Testis (tissue), 2 donors: ENCODE measurements at regions not wholly inside any gene's neighbourhood (a gene's known extent, or its start where the extent isn't known, plus 50 kb on each side); places are given as distances from the start of the nearest gene placed in this dataset.

ENCODE experiments used
- DNase-seq: peaks from one replicate; pipeline ENCODE4 v3.0.0-alpha.2; 2019
- H3K27ac ChIP-seq, 2 donors: fragments of 200-600 bp; sonication (generic); one replicate each; pipeline ENCODE4 v1.5.1; 2019
- H3K27me3 ChIP-seq: fragments of 200-600 bp; sonication (generic); one replicate; pipeline ENCODE4 v1.5.1; 2019
- H3K36me3 ChIP-seq: fragments of 200-600 bp; sonication (generic); one replicate; pipeline ENCODE4 v1.5.1; 2017; ENCODE audit warnings: low read depth; ENCODE audit errors: missing control alignments
- H3K4me1 ChIP-seq: fragments of 200-600 bp; sonication (generic); one replicate; pipeline ENCODE4 v1.5.1; 2019
- H3K4me3 ChIP-seq, 2 donors: fragments of 200-600 bp; sonication (generic); one replicate each; pipeline ENCODE4 v1.5.1; 2017 to 2019
- H3K9me3 ChIP-seq: fragments of 200-600 bp; sonication (generic); one replicate; pipeline ENCODE4 v1.5.1; 2017
- CTCF ChIP-seq, 3 experiments: fragments of 450-650 bp in 2 of 3; fragments of 200-600 bp in 1 of 3; sonication (generic) in 1 of 3; IDR thresholded peaks; one replicate each; pipeline ENCODE4 v1.5.1; 2016 to 2019; ENCODE audit warnings: antibody characterized with exemption in 3 of 3, mild to moderate bottlenecking in 2 of 3, moderate library complexity in 1 of 3
- POLR2A ChIP-seq: fragments of 450-650 bp; IDR thresholded peaks from one replicate; pipeline ENCODE4 v1.6.1; 2017; ENCODE audit warnings: antibody characterized with exemption, mild to moderate bottlenecking, moderate library complexity
- WGBS, 2 donors: methylation state at CpG; one replicate each; pipeline ENCODE4 v1.1.5; 2018; 5-methylcytosine and 5-hydroxymethylcytosine counted together
- intact Hi-C: fragments of 100-400 bp; cut with DNase I; formaldehyde crosslinking; loops from one replicate; pipeline ENCODE4 v1.15.1; 2023; ENCODE audit warnings: low total_unique reads

DNA sequence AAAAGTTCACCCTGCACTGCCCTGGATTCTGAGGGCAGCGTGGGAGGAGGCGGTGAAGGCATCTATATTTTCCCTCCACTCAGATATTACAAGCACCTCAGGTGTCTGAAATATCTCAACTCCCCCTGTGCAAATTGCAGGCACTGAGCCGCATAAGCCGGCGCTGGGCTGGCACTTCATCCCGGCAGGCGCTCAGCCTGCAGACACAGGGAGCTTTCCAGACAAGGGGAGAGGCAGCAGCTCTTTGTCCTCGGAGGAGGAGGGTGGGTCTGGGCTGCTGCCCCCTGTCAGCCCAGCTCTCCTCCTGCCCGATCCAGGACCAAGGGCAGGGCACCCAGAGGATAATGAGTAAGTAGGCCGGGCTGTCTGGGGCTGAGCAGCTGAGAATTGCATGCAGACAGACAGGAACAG is 189.3 kb upstream of the MYT1L start:
- H3K27me3 ChIP-seq = no peaks in the 10 kb centered on the region
- DNase-seq = no peak
- no peaks in the 10 kb centered on the region for H3K4me1 ChIP-seq
- no peak overlapping the region for H3K4me3 ChIP-seq
- WGBS, 2 donors = 65 to 80% methylated on average over 8 to 10 of the region's 10 CpGs
- no peak overlapping the region for H3K27ac ChIP-seq
- H3K9me3 ChIP-seq = no peaks in the 10 kb centered on the region
- intact Hi-C loops = no loop called here
- no peaks in the 10 kb centered on the region for H3K36me3 ChIP-seq
- TF ChIP-seq CTCF (IDR thresholded peaks at IDR 0.05) (no peak), POLR2A (no peak)

DNA sequence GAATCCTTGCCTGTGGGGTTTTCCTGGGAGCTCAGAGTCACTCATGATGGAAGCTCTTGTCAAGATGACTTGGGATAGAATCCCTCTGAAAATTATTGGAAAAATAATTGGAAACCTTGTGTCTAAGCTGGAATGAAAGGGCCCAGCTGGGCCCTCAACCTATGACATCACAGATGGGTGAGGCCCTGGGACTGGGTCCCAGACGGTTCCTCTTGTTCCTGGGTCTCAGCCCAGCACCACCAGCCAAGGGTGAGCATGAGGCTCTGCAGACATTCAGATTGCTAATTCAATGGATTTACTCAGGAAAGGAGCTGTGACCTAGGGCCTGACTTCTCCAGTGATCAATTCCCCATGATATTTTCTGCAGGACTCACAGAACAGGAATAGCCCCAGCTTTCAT is 188.3 kb upstream of the MYT1L start:
- Histone ChIP-seq H3K4me1 (no peaks in the 10 kb centered on the region), H3K9me3 (no peaks in the 10 kb centered on the region), H3K27me3 (no peaks in the 10 kb centered on the region), H3K4me3 (no peak overlapping the region), H3K36me3 (no peaks in the 10 kb centered on the region), H3K27ac (no peak overlapping the region)
- DNase-seq = no peak
- intact Hi-C loops = no loop called here
- no peak for TF ChIP-seq CTCF (IDR thresholded peaks at IDR 0.05)
- no peak for TF ChIP-seq POLR2A
- 65 to 88% methylated on average over 1 of the region's 1 CpG for WGBS, 2 donors

DNA sequence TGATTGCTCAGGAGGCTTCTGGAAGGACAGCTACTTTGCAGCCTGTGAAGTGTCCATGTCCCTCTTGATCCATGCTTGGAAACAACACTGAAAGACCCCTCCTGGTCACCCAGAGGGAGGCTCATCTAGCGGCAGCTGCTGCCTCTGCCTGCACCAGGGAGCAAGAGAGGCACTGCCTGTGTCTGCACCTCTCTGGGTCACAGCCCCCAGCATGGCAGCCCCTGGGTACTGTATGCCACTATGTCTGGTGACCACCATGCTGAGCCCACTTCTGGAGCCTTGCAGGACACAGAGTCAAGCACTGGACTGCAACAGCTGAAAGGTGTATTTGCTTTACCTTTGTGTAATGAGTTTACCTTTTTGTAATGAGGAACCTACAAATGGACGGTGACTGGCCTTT is 186.3 kb upstream of the MYT1L start:
- no peak overlapping the region for H3K4me3 ChIP-seq
- DNase-seq = no peak
- intact Hi-C loops = no loop called here
- 73 to 97% methylated on average over 2 of the region's 2 CpGs for WGBS, 2 donors
- H3K4me1 ChIP-seq = no peaks in the 10 kb centered on the region
- TF ChIP-seq CTCF (IDR thresholded peaks at IDR 0.05) = no peak
- TF ChIP-seq POLR2A = no peak
- no peak overlapping the region for H3K27ac ChIP-seq
- no peaks in the 10 kb centered on the region for H3K27me3 ChIP-seq
- H3K9me3 ChIP-seq = no peaks in the 10 kb centered on the region
- no peaks in the 10 kb centered on the region for H3K36me3 ChIP-seq

DNA sequence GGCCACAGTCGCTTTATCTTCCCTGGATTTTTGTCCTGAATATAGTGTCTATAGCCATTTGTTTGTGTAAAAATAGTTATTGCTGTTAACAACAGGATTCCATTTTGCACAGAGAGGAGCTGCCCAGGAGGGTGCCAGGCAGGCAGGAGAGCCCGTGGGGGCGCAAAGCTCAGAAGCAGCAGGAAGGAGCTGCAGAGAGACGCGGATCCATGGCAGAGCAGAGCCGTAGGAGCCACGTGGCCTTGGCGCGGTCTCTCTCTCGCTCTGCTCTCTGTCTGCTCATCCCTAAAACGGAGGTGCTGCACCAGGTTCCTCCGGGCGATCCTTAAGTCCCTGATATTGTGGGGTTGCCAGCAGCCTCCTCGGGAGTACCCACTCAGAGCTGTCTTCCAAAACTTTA is 185.3 kb upstream of the MYT1L start:
- Histone ChIP-seq H3K4me3 (no peak overlapping the region), H3K4me1 (no peaks in the 10 kb centered on the region), H3K27me3 (no peaks in the 10 kb centered on the region), H3K27ac (no peak overlapping the region), H3K36me3 (no peaks in the 10 kb centered on the region), H3K9me3 (no peaks in the 10 kb centered on the region)
- DNase-seq = no peak
- WGBS, 2 donors = 89 to 92% methylated on average over 13 to 14 of the region's 14 CpGs
- TF ChIP-seq CTCF (IDR thresholded peaks at IDR 0.05) (no peak), POLR2A (no peak)
- intact Hi-C loops = no loop called here

DNA sequence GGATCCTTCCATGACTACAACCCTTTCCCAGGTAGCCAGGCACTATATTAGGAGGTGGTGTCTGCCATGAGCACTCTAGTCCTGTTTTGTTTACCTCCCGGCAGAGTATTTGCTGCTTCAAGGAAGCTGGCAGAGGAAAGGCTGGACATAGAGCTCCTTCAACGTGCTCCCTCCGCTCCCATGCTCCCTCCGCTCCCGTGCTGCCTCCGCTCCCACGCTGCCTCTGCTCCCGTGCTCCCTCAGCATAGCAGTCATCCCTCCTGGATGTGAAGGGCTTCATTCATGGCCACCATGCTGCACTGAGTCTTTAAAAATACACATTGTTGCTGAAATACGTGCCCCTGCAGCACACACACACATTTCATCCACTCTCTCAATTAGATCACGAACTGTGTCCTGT is 181.9 kb upstream of the MYT1L start:
- TF ChIP-seq CTCF (IDR thresholded peaks at IDR 0.05) = no peak
- TF ChIP-seq POLR2A = no peak
- 63 to 72% methylated on average over 10 of the region's 10 CpGs for whole genome bisulfite sequencing, 2 donors
- H3K4me3 ChIP-seq = no peak overlapping the region
- no peak for DNase-seq
- intact Hi-C loops = no loop called here
- no peaks in the 10 kb centered on the region for H3K27me3 ChIP-seq
- no peaks in the 10 kb centered on the region for H3K9me3 ChIP-seq
- H3K27ac ChIP-seq = no peak overlapping the region
- H3K4me1 ChIP-seq = no peaks in the 10 kb centered on the region
- no peaks in the 10 kb centered on the region for H3K36me3 ChIP-seq
